ENCODE measurements at regions not wholly inside any gene's neighbourhood (a gene's known extent, or its start where the extent isn't known, plus 50 kb on each side); places are given as distances from the start of the nearest gene placed in this dataset.

DNA sequence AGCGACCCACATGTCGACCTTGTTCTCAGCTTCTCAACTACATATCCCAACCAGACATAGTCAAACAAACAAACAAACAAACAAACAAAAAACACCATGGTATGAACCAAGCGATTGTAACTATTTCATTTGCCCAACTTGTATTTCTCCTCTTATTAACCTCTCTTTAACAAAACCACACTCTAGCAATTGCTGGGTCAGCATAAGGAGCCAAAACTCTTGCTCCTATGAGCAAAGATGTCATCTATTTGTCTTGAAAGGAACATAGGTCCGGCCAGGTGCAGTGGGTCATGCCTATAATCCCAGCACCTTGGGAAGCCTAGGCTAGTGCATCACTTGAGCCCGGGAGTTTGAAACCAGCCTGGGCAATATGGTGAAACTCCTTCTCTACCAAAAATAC, 145.6 kb downstream of the WT1 start:
- no peaks in the 10 kb centered on the region for H3K9me3 ChIP-seq (ENCODE audit: control insufficient read depth, low read length)
- H3K27me3 ChIP-seq (ENCODE audit: control insufficient read depth, insufficient read depth, low read length), result no peaks in the 10 kb centered on the region
- H3K36me3 ChIP-seq (ENCODE audit: control insufficient read depth, insufficient read depth, low read length), result no peaks in the 10 kb centered on the region
- no peaks in the 10 kb centered on the region for H3K4me1 ChIP-seq (ENCODE audit: control insufficient read depth, insufficient read depth, low read length)
- no peak overlapping the region for H3K9ac ChIP-seq (ENCODE audit: low read length)
- H3K4me3 ChIP-seq (ENCODE audit: low read length), result no peak overlapping the region

DNA sequence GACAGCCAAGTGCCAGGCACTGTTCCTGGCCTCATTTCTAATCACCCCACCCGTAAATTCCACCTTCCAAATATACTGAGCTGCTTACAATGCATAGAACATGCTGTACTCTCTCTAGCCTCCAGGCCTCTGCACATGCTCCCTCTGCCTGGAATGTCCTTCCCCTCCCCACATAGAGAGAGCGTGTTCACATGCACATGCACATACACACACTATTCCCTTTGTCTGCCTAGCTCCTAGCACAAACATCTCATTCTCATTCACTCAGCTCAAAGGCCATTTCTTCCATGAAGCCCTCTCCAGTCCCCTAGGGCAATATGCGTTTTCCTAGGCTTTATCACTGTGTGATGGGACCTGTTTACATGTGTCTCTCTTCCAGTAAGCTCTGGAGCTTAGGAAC, 144.6 kb downstream of the WT1 start:
- H3K27me3 ChIP-seq (ENCODE audit: control insufficient read depth, insufficient read depth, low read length), result no peaks in the 10 kb centered on the region
- H3K4me3 ChIP-seq (ENCODE audit: low read length), result no peak overlapping the region
- no peak overlapping the region for H3K9ac ChIP-seq (ENCODE audit: low read length)
- H3K9me3 ChIP-seq (ENCODE audit: control insufficient read depth, low read length), result no peaks in the 10 kb centered on the region
- H3K4me1 ChIP-seq (ENCODE audit: control insufficient read depth, insufficient read depth, low read length), result no peaks in the 10 kb centered on the region
- no peaks in the 10 kb centered on the region for H3K36me3 ChIP-seq (ENCODE audit: control insufficient read depth, insufficient read depth, low read length)

DNA sequence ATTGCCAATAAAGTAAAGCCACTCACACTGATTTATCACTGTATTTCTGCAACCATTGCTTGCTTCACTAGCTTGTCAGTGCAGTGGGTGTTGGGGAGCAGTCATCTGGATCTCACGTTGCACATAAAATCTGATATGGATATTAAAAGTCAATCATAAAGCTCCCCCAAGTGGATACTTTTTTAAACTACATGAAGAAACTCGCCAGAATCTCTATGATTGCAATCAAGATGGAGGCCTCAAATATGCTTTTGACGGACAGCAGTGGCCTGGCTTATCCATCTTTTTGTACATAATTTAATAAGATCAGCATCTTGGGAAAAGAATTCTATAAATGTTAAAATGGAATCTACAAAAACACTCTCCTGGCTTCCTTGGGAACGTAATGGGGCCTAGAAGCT, 137.7 kb downstream of the WT1 start:
- Histone ChIP-seq H3K4me1 (ENCODE audit: control insufficient read depth, insufficient read depth, low read length) (no peaks in the 10 kb centered on the region), H3K9ac (ENCODE audit: low read length) (no peak overlapping the region), H3K9me3 (ENCODE audit: control insufficient read depth, low read length) (no peaks in the 10 kb centered on the region), H3K4me3 (ENCODE audit: low read length) (no peak overlapping the region), H3K36me3 (ENCODE audit: control insufficient read depth, insufficient read depth, low read length) (no peaks in the 10 kb centered on the region), H3K27me3 (ENCODE audit: control insufficient read depth, insufficient read depth, low read length) (no peaks in the 10 kb centered on the region)

DNA sequence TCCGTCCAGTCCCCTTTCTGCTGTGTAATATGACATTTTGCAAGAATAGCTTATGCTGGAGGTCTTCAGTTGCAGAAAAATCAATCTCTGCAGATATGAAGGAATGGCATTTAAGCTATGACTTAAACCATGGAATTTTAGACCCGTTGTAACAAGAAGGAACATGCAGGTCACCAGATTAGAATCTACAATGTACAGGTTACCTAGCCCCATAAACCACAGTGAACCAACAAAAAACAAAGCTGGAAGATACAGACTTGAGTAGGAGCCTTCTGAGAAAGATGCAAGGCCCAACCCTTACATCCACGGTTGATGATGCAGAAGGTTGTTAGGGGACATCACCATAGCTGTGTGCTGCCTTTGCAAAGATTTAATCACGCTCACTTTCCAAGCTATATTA, 132.5 kb downstream of the WT1 start:
- no peak overlapping the region for H3K9ac ChIP-seq (ENCODE audit: low read length)
- H3K4me1 ChIP-seq (ENCODE audit: control insufficient read depth, insufficient read depth, low read length), result no peaks in the 10 kb centered on the region
- H3K9me3 ChIP-seq (ENCODE audit: control insufficient read depth, low read length), result no peaks in the 10 kb centered on the region
- H3K27me3 ChIP-seq (ENCODE audit: control insufficient read depth, insufficient read depth, low read length), result no peaks in the 10 kb centered on the region
- no peak overlapping the region for H3K4me3 ChIP-seq (ENCODE audit: low read length)
- H3K36me3 ChIP-seq (ENCODE audit: control insufficient read depth, insufficient read depth, low read length), result no peaks in the 10 kb centered on the region

GRCh38 chr11:32304521-32304920, 130.8 kb downstream of the WT1 start:
- H3K4me3 ChIP-seq (ENCODE audit: low read length), result no peak overlapping the region
- H3K27me3 ChIP-seq (ENCODE audit: control insufficient read depth, insufficient read depth, low read length), result no peaks in the 10 kb centered on the region
- H3K9me3 ChIP-seq (ENCODE audit: control insufficient read depth, low read length), result no peaks in the 10 kb centered on the region
- H3K4me1 ChIP-seq (ENCODE audit: control insufficient read depth, insufficient read depth, low read length), result no peaks in the 10 kb centered on the region
- no peaks in the 10 kb centered on the region for H3K36me3 ChIP-seq (ENCODE audit: control insufficient read depth, insufficient read depth, low read length)
- no peak overlapping the region for H3K9ac ChIP-seq (ENCODE audit: low read length)

DNA sequence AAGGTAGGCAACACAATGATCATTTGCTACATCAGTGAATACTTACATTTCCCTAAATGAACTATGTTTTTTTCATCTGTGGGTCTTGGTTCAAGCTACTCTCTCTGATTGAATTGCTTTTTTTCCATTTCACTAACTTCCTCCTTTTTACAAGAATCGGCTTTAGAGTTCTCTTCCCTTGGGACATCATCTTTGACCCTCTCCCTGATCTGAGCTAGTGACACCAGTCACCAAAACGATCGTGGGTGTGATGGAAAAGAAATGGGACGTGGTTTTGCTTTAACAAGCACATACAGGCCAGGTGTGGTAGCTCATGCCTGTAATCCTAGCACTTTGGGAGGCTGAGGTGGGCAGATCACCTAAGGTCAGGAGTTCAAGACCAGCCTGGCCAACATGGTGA, 129.9 kb downstream of the WT1 start:
- no peaks in the 10 kb centered on the region for H3K27me3 ChIP-seq (ENCODE audit: control insufficient read depth, insufficient read depth, low read length)
- H3K9ac ChIP-seq (ENCODE audit: low read length), result no peak overlapping the region
- no peaks in the 10 kb centered on the region for H3K9me3 ChIP-seq (ENCODE audit: control insufficient read depth, low read length)
- no peaks in the 10 kb centered on the region for H3K4me1 ChIP-seq (ENCODE audit: control insufficient read depth, insufficient read depth, low read length)
- no peaks in the 10 kb centered on the region for H3K36me3 ChIP-seq (ENCODE audit: control insufficient read depth, insufficient read depth, low read length)
- H3K4me3 ChIP-seq (ENCODE audit: low read length), result no peak overlapping the region

DNA sequence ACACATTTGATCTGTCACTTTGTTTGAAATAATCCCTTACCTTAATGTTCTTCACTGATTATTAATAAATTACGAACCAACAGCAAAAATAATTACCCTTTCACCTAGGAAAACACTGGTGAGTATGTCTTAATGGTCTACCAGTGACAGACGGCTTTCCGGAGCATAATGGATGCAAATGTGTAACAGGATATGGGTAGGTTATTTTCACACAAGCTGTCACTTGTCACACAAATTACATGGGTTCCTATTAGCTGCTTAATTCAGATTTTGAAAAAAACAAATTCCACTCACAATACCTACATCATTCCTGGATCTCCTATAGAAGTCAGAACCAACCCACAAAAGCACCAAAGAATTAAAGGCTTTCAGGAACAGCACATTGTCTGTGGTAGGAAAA, 127.9 kb downstream of the WT1 start:
- no peaks in the 10 kb centered on the region for H3K27me3 ChIP-seq (ENCODE audit: control insufficient read depth, insufficient read depth, low read length)
- no peaks in the 10 kb centered on the region for H3K4me1 ChIP-seq (ENCODE audit: control insufficient read depth, insufficient read depth, low read length)
- no peak overlapping the region for H3K9ac ChIP-seq (ENCODE audit: low read length)
- no peak overlapping the region for H3K4me3 ChIP-seq (ENCODE audit: low read length)
- no peaks in the 10 kb centered on the region for H3K36me3 ChIP-seq (ENCODE audit: control insufficient read depth, insufficient read depth, low read length)
- H3K9me3 ChIP-seq (ENCODE audit: control insufficient read depth, low read length), result no peaks in the 10 kb centered on the region

DNA sequence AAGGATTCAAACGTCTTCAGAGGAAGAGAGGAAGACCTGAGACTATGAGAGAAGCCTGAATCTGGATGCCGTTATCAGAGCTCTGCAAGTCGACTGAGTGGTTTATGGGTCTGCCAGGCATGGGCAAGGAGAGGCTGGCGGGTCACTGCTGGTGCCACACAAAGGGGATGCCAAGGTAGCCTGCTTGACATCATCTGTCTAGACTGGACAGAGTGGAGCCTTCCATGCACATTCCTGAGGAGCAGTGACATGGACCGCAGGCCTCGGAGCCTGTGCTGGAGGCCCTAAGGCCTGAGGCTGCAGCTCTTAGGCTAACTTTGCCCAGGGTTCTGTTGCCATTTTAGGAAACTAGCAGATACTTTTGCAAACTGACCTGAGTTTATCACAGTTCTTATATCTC, 127.4 kb downstream of the WT1 start:
- Histone ChIP-seq H3K4me3 (ENCODE audit: low read length) (no peak overlapping the region), H3K27me3 (ENCODE audit: control insufficient read depth, insufficient read depth, low read length) (no peaks in the 10 kb centered on the region), H3K4me1 (ENCODE audit: control insufficient read depth, insufficient read depth, low read length) (peaks cover 4% of the 10 kb centered on the region), H3K9ac (ENCODE audit: low read length) (no peak overlapping the region), H3K36me3 (ENCODE audit: control insufficient read depth, insufficient read depth, low read length) (no peaks in the 10 kb centered on the region), H3K9me3 (ENCODE audit: control insufficient read depth, low read length) (no peaks in the 10 kb centered on the region)

GRCh38 chr11:32309530-32310213, 125.7 kb downstream of the WT1 start:
- Histone ChIP-seq H3K36me3 (ENCODE audit: control insufficient read depth, insufficient read depth, low read length) (no peaks in the 10 kb centered on the region), H3K9me3 (ENCODE audit: control insufficient read depth, low read length) (no peaks in the 10 kb centered on the region), H3K27me3 (ENCODE audit: control insufficient read depth, insufficient read depth, low read length) (no peaks in the 10 kb centered on the region), H3K4me3 (ENCODE audit: low read length) (no peak overlapping the region), H3K4me1 (ENCODE audit: control insufficient read depth, insufficient read depth, low read length) (peaks cover 7% of the 10 kb centered on the region), H3K9ac (ENCODE audit: low read length) (no peak overlapping the region)

DNA sequence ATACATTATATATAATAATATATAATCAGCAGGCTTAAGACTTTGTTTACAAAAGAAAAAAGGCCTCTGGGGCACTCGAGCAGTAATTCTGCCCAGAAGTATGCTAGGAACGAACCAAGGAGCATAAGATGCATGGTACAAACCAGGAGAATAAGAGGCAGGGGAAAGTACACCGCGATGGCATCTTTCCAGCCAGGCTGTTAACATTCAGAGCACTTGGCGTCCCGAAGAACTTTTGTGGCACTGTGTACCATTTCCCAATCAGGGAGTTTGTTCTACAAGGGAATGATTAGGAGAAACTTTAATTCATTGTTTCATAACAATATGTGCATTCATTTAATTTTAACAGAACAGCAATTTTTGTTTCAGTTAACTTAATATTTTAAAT, 125.1 kb downstream of the WT1 start:
- H3K4me3 ChIP-seq (ENCODE audit: low read length), result no peak overlapping the region
- H3K36me3 ChIP-seq (ENCODE audit: control insufficient read depth, insufficient read depth, low read length), result no peaks in the 10 kb centered on the region
- H3K9ac ChIP-seq (ENCODE audit: low read length), result no peak overlapping the region
- H3K9me3 ChIP-seq (ENCODE audit: control insufficient read depth, low read length), result no peaks in the 10 kb centered on the region
- peaks cover 7% of the 10 kb centered on the region for H3K4me1 ChIP-seq (ENCODE audit: control insufficient read depth, insufficient read depth, low read length)
- no peaks in the 10 kb centered on the region for H3K27me3 ChIP-seq (ENCODE audit: control insufficient read depth, insufficient read depth, low read length)

DNA sequence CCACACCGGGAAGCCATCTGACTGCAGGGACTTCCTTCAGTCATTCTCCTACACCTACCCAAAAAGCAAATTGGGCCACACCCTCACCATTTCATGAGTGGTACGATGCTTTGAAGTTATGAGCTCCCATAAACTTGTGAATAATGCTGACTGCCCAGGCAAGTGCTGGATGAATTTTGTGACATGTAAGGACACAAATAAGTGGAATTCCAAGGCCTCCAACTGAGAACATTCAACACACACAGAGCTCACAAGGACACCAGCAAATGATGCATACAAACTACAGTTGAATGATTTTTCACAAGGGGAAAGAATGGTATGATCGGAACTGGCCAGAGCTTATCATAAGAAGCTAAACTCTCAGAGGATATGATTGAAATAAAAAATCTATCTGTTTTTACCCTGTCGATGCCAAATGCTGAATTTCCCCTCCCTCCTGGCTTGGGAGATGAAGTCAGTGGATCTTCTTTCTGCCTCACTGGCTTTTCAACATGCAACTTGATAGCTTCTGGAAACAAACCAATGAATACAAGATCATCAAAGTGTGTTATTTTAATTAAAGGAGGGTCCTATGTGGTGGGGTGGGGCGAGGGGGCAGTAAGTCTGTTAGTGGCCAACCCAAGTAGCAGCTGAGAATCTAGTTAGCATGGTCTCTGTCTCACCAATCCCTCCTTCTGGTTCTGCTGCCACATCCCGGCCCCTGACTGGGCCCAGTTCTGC, 123.8 kb downstream of the WT1 start:
- H3K9me3 ChIP-seq (ENCODE audit: control insufficient read depth, low read length), result no peaks in the 10 kb centered on the region
- no peaks in the 10 kb centered on the region for H3K36me3 ChIP-seq (ENCODE audit: control insufficient read depth, insufficient read depth, low read length)
- no peak overlapping the region for H3K4me3 ChIP-seq (ENCODE audit: low read length)
- H3K4me1 ChIP-seq (ENCODE audit: control insufficient read depth, insufficient read depth, low read length), result peaks cover 7% of the 10 kb centered on the region
- H3K27me3 ChIP-seq (ENCODE audit: control insufficient read depth, insufficient read depth, low read length), result no peaks in the 10 kb centered on the region
- no peak overlapping the region for H3K9ac ChIP-seq (ENCODE audit: low read length)

- Histone ChIP-seq H3K4me1 (ENCODE audit: control insufficient read depth, insufficient read depth, low read length) (peaks cover 7% of the 10 kb centered on the region), H3K9ac (ENCODE audit: low read length) (no peak overlapping the region), H3K4me3 (ENCODE audit: low read length) (no peak overlapping the region), H3K36me3 (ENCODE audit: control insufficient read depth, insufficient read depth, low read length) (no peaks in the 10 kb centered on the region), H3K27me3 (ENCODE audit: control insufficient read depth, insufficient read depth, low read length) (no peaks in the 10 kb centered on the region), H3K9me3 (ENCODE audit: control insufficient read depth, low read length) (no peaks in the 10 kb centered on the region)
Measured at GRCh38 chr11:32312206-32312817, 123.0 kb downstream of the WT1 start.
